OCI-LY7 (cell line): ENCODE measurements at regions not wholly inside any gene's neighbourhood (a gene's known extent, or its start where the extent isn't known, plus 50 kb on each side); places are given as distances from the start of the nearest gene placed in this dataset.

Experiments used
- EZH2phosphoT487 ChIP-seq: fragments of 200-600 bp; sonication (generic); IDR thresholded peaks from 2 replicates; pipeline ENCODE4 v1.6.1; 2018; ENCODE audit warnings: low read depth, borderline replicate concordance, mild to moderate bottlenecking, mixed run types, antibody characterized with exemption, low read length, moderate library complexity, mixed read lengths
- TF ChIP-seq, protein P1 (sequence below): fragments of 200-600 bp; sonication (generic); conservative IDR thresholded peaks from 2 replicates; pipeline ENCODE4 v1.5.1; 2014; ENCODE audit warnings: mild to moderate bottlenecking, antibody characterized with exemption, low read length, moderate library complexity, mixed read lengths

DNA sequence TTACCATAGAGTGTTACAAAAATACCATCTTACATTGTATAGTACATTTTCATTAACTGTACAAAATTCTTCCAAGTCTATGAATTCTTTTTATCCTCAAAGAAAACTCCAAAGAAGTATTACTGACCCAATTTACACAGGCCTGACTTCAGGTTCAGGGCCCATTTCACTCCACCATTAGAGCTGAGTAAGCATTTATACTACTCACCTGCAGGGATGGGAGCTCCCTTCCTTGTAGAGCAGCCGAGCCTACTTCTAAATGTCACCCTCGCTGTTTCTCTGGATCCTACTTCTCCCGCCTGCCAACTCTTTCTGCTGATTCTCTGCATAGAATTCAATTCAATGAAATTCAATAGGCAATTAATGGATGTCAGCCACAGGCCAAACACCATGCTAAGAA, 56.0 kb downstream of the CCDC71L start:
- TF ChIP-seq, protein P1, sequence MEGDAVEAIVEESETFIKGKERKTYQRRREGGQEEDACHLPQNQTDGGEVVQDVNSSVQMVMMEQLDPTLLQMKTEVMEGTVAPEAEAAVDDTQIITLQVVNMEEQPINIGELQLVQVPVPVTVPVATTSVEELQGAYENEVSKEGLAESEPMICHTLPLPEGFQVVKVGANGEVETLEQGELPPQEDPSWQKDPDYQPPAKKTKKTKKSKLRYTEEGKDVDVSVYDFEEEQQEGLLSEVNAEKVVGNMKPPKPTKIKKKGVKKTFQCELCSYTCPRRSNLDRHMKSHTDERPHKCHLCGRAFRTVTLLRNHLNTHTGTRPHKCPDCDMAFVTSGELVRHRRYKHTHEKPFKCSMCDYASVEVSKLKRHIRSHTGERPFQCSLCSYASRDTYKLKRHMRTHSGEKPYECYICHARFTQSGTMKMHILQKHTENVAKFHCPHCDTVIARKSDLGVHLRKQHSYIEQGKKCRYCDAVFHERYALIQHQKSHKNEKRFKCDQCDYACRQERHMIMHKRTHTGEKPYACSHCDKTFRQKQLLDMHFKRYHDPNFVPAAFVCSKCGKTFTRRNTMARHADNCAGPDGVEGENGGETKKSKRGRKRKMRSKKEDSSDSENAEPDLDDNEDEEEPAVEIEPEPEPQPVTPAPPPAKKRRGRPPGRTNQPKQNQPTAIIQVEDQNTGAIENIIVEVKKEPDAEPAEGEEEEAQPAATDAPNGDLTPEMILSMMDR, result no peak
- no peak for TF ChIP-seq EZH2phosphoT487
